Left lung (tissue), 4 donors: ENCODE measurements at regions not wholly inside any gene's neighbourhood (a gene's known extent, or its start where the extent isn't known, plus 50 kb on each side); places are given as distances from the start of the nearest gene placed in this dataset.
"Not testable (repeated sequence)": the region's sequence is repeated elsewhere in the genome, so short reads cannot be mapped to it uniquely, and the experiment has no call there.

Experiments used
- ATAC-seq: fragments of 200-7000 bp; cut with Tn5 transposase; one replicate; pipeline ENCODE4 v1.9.1; 2020; ENCODE audit warnings: moderate library complexity
- DNase-seq, 4 donors: peaks; one replicate each; pipeline ENCODE4 v3.0.0-alpha.2; 2013 to 2020
- H3K27ac ChIP-seq, 2 donors: fragments of 200-600 bp; sonication (generic) in 1 of 2; one replicate each; pipeline versions ENCODE4 v1.5.0 to v1.8.0; 2020 to 2021
- H3K27me3 ChIP-seq, 2 donors: fragments of 200-600 bp; sonication (generic) in 1 of 2; one replicate each; pipeline versions ENCODE4 v1.5.0 to v1.8.0; 2020 to 2021
- H3K36me3 ChIP-seq, 2 donors: fragments of 200-600 bp; sonication (generic) in 1 of 2; one replicate each; pipeline versions ENCODE4 v1.5.0 to v1.8.0; 2020 to 2021
- H3K4me1 ChIP-seq, 2 donors: fragments of 200-600 bp; one replicate each; pipeline ENCODE4 v1.8.0; 2021
- H3K4me3 ChIP-seq, 2 donors: fragments of 200-600 bp; sonication (generic) in 1 of 2; one replicate each; pipeline versions ENCODE4 v1.5.0 to v1.8.0; 2020 to 2021; ENCODE audit warnings: mild to moderate bottlenecking in 1 of 2
- H3K9me3 ChIP-seq, 2 donors: fragments of 200-600 bp; sonication (generic) in 1 of 2; one replicate each; pipeline versions ENCODE4 v1.5.0 to v1.8.0; 2020 to 2021
- CTCF ChIP-seq, 2 donors: fragments of 200-600 bp; sonication (generic) in 1 of 2; IDR thresholded peaks; one replicate each; pipeline versions ENCODE4 v1.5.0 to v1.8.0; 2021; ENCODE audit warnings: antibody characterized with exemption in 2 of 2
- intact Hi-C, 2 donors: fragments of 100-400 bp; cut with DNase I; formaldehyde crosslinking; loops; one replicate each; pipeline versions ENCODE4 v1.11.2 to v1.14.2; 2022
- donor health status: DM: no; HTN: yes; CAD: no.
- donor health status: DM: no; HTN: no; CAD: no.

DNA sequence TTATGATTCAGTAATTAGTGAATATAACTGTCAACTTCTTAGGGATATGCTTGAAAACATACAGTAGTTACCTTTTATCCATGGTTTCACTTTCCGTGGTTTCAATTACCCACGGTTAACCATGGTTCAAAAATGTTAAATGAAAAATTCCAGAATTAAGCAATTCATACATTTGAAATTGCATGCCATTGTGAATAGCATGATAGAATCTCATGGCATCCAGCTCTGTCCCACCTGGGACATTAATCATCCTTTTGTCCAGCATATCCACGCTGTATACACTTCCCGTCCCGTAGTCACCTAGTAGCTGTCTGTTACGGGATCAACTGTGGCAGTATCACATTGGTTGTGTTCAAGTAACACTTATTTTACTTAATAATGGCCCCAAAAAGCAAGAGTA is 781.7 kb upstream of the CITED2 start:
- Histone ChIP-seq H3K36me3 (no peaks in the 10 kb centered on the region), H3K4me1 (no peaks in the 10 kb centered on the region), H3K4me3 (no peak overlapping the region), H3K9me3 (peaks cover 0 to 7% of the 10 kb centered on the region in 2 donors), H3K27me3 (no peaks in the 10 kb centered on the region), H3K27ac (no peak overlapping the region)
- DNase-seq = no peak
- intact Hi-C loops = no loop called here
- no peak for ATAC-seq
- no peak for TF ChIP-seq CTCF (IDR thresholded peaks at IDR 0.05)

- H3K4me3 ChIP-seq = no peak overlapping the region
- H3K36me3 ChIP-seq = no peaks in the 10 kb centered on the region
- intact Hi-C loops = no loop called here
- no peak for DNase-seq
- TF ChIP-seq CTCF (IDR thresholded peaks at IDR 0.05) = no peak
- ATAC-seq = no peak
- no peaks in the 10 kb centered on the region for H3K4me1 ChIP-seq
- H3K27ac ChIP-seq = no peak overlapping the region
- peaks cover 0 to 7% of the 10 kb centered on the region in 2 donors for H3K9me3 ChIP-seq
- H3K27me3 ChIP-seq = no peaks in the 10 kb centered on the region
These were observed 781.1 kb upstream of the CITED2 start for GRCh38 chr6:140155451-140156126.

DNA sequence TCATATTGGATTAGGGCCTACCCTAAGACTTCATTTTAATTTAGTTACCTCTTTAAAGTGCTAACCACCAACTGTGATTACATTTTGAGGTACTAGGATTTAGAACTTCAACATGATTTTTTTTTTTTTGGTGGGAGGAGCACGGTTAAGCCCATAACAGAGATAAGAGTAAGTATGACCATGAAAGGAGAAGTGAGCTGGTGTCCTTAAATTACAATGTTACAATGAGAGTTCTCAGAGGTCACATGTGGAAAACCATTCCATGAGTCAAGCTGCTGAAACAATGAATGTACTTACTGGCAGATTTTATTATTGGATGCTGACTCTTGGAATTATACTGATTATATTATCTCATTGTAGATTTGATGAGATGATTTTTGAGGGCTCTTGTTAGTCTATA is 779.3 kb upstream of the CITED2 start:
- Histone ChIP-seq H3K27me3 (no peaks in the 10 kb centered on the region), H3K27ac (no peak overlapping the region), H3K9me3 (peaks cover 0 to 11% of the 10 kb centered on the region in 2 donors), H3K4me3 (no peak overlapping the region), H3K36me3 (no peaks in the 10 kb centered on the region), H3K4me1 (no peaks in the 10 kb centered on the region)
- ATAC-seq = no peak
- DNase-seq = no peak
- TF ChIP-seq CTCF (IDR thresholded peaks at IDR 0.05) = no peak
- intact Hi-C loops = no loop called here

DNA sequence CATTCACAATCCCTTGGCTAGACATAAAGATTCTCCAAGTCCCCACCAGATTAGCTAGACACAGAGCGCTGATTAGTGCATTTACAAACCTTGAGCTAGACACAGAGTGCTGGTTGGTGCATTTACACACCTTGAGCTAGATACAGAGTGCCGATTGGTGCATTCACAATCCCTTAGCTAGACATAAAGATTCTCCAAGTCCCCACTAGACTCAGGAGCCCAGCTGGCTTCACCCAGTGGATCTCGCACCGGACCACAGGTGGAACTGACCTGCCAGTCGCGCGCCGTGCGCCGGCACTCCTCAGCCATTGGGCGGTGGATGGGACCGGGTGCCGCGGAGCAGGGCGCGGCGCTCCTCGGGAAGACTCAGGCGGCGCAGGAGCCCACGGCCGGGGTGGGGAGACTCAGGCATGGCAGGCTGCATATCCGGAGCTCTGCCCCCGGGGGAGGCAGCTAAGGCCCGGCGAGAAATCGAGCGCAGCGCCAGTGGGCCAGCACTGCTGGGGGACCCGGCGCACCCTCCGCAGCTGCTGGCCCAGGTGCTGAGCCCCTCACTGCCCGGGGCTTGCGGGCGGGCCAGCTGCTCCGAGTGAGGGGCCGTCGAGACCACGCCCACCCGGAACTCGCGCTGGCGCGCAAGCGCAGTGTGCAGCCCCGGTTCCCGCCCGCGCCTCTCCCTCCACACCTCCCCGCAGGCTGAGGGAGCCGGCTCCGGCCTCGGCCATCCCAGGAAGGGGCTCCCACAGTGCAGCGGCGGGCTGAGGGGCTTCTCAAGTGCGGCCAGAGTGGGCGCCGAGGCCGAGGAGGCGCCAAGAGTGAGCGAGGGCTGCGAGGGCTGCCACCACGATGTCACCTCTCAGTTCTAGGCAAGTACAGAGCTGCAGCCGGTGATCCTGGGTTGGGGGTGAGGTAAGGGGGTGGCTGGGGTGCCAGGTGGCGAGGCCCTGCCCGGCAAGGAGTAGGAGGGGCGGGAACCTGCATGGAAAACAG is 773.7 kb upstream of the CITED2 start:
- H3K27me3 ChIP-seq, ATAC-seq, H3K4me1 ChIP-seq, H3K27ac ChIP-seq, H3K4me3 ChIP-seq, H3K36me3 ChIP-seq, intact Hi-C loops: not testable (repeated sequence)
- peaks cover 0 to 16% of the 10 kb centered on the region in 2 donors for H3K9me3 ChIP-seq
- peak in 1 of 4 donors; percentile 78 for DNase-seq

- no peak for ATAC-seq
These were observed 766.4 kb upstream of the CITED2 start for GRCh38 chr6:140140891-140141290.

More at GRCh38 chr6:140140891-140141290, 766.4 kb upstream of the CITED2 start:
- Histone ChIP-seq H3K36me3 (no peaks in the 10 kb centered on the region), H3K27me3 (no peaks in the 10 kb centered on the region), H3K27ac (no peak overlapping the region), H3K4me1 (no peaks in the 10 kb centered on the region), H3K4me3 (no peak overlapping the region), H3K9me3 (no peaks in the 10 kb centered on the region)
- TF ChIP-seq CTCF (IDR thresholded peaks at IDR 0.05) = no peak
- DNase-seq = no peak
- intact Hi-C loops = no loop called here
